PC-3 (cell line): ENCODE measurements at regions not wholly inside any gene's neighbourhood (a gene's known extent, or its start where the extent isn't known, plus 50 kb on each side); places are given as distances from the start of the nearest gene placed in this dataset.

Source experiments
- EZH2phosphoT487 ChIP-seq: fragments of 300-600 bp; sonication (generic); IDR thresholded peaks from 2 replicates; pipeline ENCODE4 v1.6.1; 2018; ENCODE audit warnings: mild to moderate bottlenecking, antibody characterized with exemption, low read length, borderline replicate concordance
- TF ChIP-seq, protein P1 (sequence below): fragments of 300-600 bp; sonication (generic); conservative IDR thresholded peaks from 2 replicates; pipeline ENCODE4 v1.5.1; 2017; ENCODE audit warnings: antibody characterized with exemption, low read depth, mild to moderate bottlenecking, low read length

DNA sequence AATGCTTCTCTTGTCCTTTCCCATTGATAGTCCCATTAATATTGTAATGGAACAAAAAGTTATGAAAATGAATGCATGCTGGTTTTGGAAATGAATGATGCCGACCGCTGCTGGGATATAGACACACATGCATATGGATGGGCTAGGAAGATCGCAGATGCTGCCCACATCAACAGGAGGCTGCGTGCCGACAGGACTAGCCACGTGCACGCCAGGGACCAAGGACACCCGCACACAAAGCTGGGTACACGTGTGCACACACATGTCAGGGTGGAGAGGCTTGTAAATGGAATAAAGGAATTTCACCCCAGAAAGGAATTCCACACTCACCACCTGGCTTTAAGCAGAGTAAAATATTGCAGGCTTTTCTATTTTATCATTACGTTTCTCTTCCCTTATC lies 153.8 kb upstream of the VASH1 start:
- TF ChIP-seq, protein P1, sequence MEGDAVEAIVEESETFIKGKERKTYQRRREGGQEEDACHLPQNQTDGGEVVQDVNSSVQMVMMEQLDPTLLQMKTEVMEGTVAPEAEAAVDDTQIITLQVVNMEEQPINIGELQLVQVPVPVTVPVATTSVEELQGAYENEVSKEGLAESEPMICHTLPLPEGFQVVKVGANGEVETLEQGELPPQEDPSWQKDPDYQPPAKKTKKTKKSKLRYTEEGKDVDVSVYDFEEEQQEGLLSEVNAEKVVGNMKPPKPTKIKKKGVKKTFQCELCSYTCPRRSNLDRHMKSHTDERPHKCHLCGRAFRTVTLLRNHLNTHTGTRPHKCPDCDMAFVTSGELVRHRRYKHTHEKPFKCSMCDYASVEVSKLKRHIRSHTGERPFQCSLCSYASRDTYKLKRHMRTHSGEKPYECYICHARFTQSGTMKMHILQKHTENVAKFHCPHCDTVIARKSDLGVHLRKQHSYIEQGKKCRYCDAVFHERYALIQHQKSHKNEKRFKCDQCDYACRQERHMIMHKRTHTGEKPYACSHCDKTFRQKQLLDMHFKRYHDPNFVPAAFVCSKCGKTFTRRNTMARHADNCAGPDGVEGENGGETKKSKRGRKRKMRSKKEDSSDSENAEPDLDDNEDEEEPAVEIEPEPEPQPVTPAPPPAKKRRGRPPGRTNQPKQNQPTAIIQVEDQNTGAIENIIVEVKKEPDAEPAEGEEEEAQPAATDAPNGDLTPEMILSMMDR = no peak
- no peak for TF ChIP-seq EZH2phosphoT487
